PFSK-1 (cell line): ENCODE measurements at regions not wholly inside any gene's neighbourhood (a gene's known extent, or its start where the extent isn't known, plus 50 kb on each side); places are given as distances from the start of the nearest gene placed in this dataset.

ENCODE experiments used
- FOXP2 ChIP-seq: optimal IDR thresholded peaks from 2 replicates; pipeline ENCODE3; 2011; ENCODE audit warnings: borderline replicate concordance, control low read depth, inconsistent platforms; ENCODE audit not compliant: insufficient read depth; ENCODE audit errors: extremely low read length, extremely low read depth
- POLR2AphosphoS5 ChIP-seq: IDR thresholded peaks from 2 replicates; pipeline ENCODE4 v1.6.1; 2012; ENCODE audit warnings: low read depth, mild to moderate bottlenecking, control low read depth, low read length, moderate library complexity
- REST ChIP-seq, 2 experiments: IDR thresholded peaks; 2 replicates each; pipeline versions ENCODE4 v1.6.1 to v1.8.0; 2011 to 2012; ENCODE audit warnings: low read depth in 2 of 2, low read length in 2 of 2, control low read depth in 1 of 2, inconsistent platforms in 1 of 2, mild to moderate bottlenecking in 1 of 2, moderate library complexity in 1 of 2; ENCODE audit not compliant: insufficient read depth in 1 of 2
- SIN3A ChIP-seq: IDR thresholded peaks from 2 replicates; pipeline ENCODE4 v1.6.1; 2012; ENCODE audit warnings: mild to moderate bottlenecking, low read length, moderate library complexity, borderline replicate concordance; ENCODE audit not compliant: insufficient read depth
- TAF1 ChIP-seq: IDR thresholded peaks from 2 replicates; pipeline ENCODE4 v1.6.1; 2012; ENCODE audit warnings: low read length, control low read depth, borderline replicate concordance; ENCODE audit not compliant: insufficient read depth

GRCh38 chr4:140249351-140249750 is 95.4 kb upstream of the MAML3 start:
- no peak for TF ChIP-seq POLR2AphosphoS5
- no peak for TF ChIP-seq SIN3A
- TF ChIP-seq REST (IDR thresholded peaks at IDR 0.05; ENCODE audit: insufficient read depth in 1 of 2, low read depth in 2 of 2, low read length in 2 of 2) = no peak
- TF ChIP-seq TAF1 = no peak
- no peak for TF ChIP-seq FOXP2
